GM12878 (cell line): ENCODE measurements at regions not wholly inside any gene's neighbourhood (a gene's known extent, or its start where the extent isn't known, plus 50 kb on each side); places are given as distances from the start of the nearest gene placed in this dataset.

ENCODE experiments used
- ATAC-seq: fragments of 200-7000 bp; cut with Tn5 transposase; 3 replicates; pipeline ENCODE4 v1.9.1; 2020; ENCODE audit warnings: mild to moderate bottlenecking, moderate library complexity
- BruUV-seq: library from RNA; stranded (reverse); fragments of 400-500 nt; replicated peaks from 2 replicates; lab custom pipeline; 2021; lab: Mats Ljungman, UMichigan
- CTCF ChIA-PET: fragments of 300-600 bp; sonication (Branson Sonifier 250); formaldehyde crosslinking; extraction: SDS; loops from one replicate; lab custom pipeline; 2021; ENCODE audit warnings: inconsistent platforms; lab: Yijun Ruan, JAX
- POLR2A ChIA-PET: fragments of 350-600 bp; formaldehyde crosslinking; extraction: SDS; loops from one replicate; lab custom pipeline; 2021; ENCODE audit warnings: inconsistent platforms; lab: Charles Lee
- RAD21 ChIA-PET: fragments of 300-600 bp; sonication (Branson Sonifier 250); formaldehyde crosslinking; loops from one replicate; lab custom pipeline; 2023; ENCODE audit warnings: antibody characterized with exemption; ENCODE audit not compliant: unreplicated experiment; lab: Charles Lee
- SMC1A ChIA-PET: fragments of 300-600 bp; sonication (Branson Sonifier 250); formaldehyde crosslinking; loops from one replicate; lab custom pipeline; 2023; ENCODE audit not compliant: unreplicated experiment, uncharacterized antibody; lab: Charles Lee
- DNase-seq: peaks from one replicate; pipeline ENCODE4 v3.0.0-alpha.2; 2011; ENCODE audit warnings: low read depth, low spot score
- FAIRE-seq: peaks from 3 replicates; lab custom pipeline; 2011; peaks lifted over from hg19 to GRCh38; lab: Jason Lieb, UNC
- H2AFZ ChIP-seq: 2 replicates; pipeline ENCODE4 v1.6.0; 2011; ENCODE audit warnings: low read depth, low read length, control low read depth; ENCODE audit not compliant: control insufficient read depth
- H3K27ac ChIP-seq: 2 replicates; pipeline ENCODE4 v1.5.1; 2011; ENCODE audit warnings: control low read depth; ENCODE audit not compliant: control insufficient read depth, insufficient read depth
- H3K27me3 ChIP-seq, 2 experiments: replicated peaks in 1 of 2; 2 replicates each; pipeline versions ENCODE4 v1.6.0 to v1.6.1; 2011; ENCODE audit warnings: low read length in 1 of 2; ENCODE audit not compliant: control insufficient read depth in 2 of 2, insufficient read depth in 2 of 2
- H3K36me3 ChIP-seq, 2 experiments: 2 replicates each; pipeline ENCODE4 v1.5.1; 2011; ENCODE audit warnings: low read length in 1 of 2; ENCODE audit not compliant: control insufficient read depth in 2 of 2, insufficient read depth in 2 of 2
- H3K4me1 ChIP-seq: 2 replicates; pipeline ENCODE4 v1.6.1; 2011; ENCODE audit warnings: mild to moderate bottlenecking, low read length, moderate library complexity, mixed read lengths; ENCODE audit not compliant: control insufficient read depth, insufficient read depth
- H3K4me2 ChIP-seq: 2 replicates; pipeline ENCODE4 v1.6.0; 2011; ENCODE audit warnings: control low read depth; ENCODE audit not compliant: control insufficient read depth, insufficient read depth
- H3K4me3 ChIP-seq: fragments of 200-600 bp; sonication (generic); 2 replicates; pipeline ENCODE4 v1.5.1; 2016
- H3K79me2 ChIP-seq: 2 replicates; pipeline ENCODE4 v1.6.0; 2011; ENCODE audit warnings: low read length; ENCODE audit not compliant: control insufficient read depth, insufficient read depth
- H3K9ac ChIP-seq: 2 replicates; pipeline ENCODE4 v1.8.0; 2011; ENCODE audit warnings: low read length, control low read depth, mixed read lengths; ENCODE audit not compliant: control insufficient read depth, insufficient read depth
- H3K9me3 ChIP-seq: replicated peaks from 3 replicates; pipeline ENCODE4 v1.5.1; 2011; ENCODE audit warnings: mild to moderate bottlenecking, low read length; ENCODE audit not compliant: control insufficient read depth, insufficient read depth
- H4K20me1 ChIP-seq: 2 replicates; pipeline ENCODE4 v1.6.0; 2011; ENCODE audit not compliant: control insufficient read depth, insufficient read depth
- CREB1 ChIP-seq: IDR thresholded peaks from 2 replicates; pipeline ENCODE4 v1.6.1; 2012; ENCODE audit warnings: low read depth, mild to moderate bottlenecking, inconsistent platforms
- MTA2 ChIP-seq: fragments of 450-650 bp; IDR thresholded peaks from 2 replicates; pipeline ENCODE4 v1.6.1; 2016; ENCODE audit warnings: low read depth, mild to moderate bottlenecking, moderate library complexity
- PAX5 ChIP-seq: IDR thresholded peaks from 2 replicates; pipeline ENCODE4 v1.6.1; 2011; ENCODE audit warnings: low read depth, low read length, borderline replicate concordance
- RAD21 ChIP-seq: IDR thresholded peaks from 2 replicates; pipeline ENCODE4 v1.6.1; 2011; ENCODE audit warnings: mild to moderate bottlenecking, low read depth, low read length, moderate library complexity; ENCODE audit not compliant: insufficient read depth
- RUNX3 ChIP-seq: IDR thresholded peaks from 2 replicates; pipeline ENCODE4 v1.6.1; 2012; ENCODE audit warnings: low read length, inconsistent platforms
- SPI1 ChIP-seq: IDR thresholded peaks from 2 replicates; pipeline ENCODE4 v1.6.1; 2011; ENCODE audit warnings: low read depth, mild to moderate bottlenecking, low read length, moderate library complexity, borderline replicate concordance; ENCODE audit not compliant: insufficient read depth
- YY1 ChIP-seq: IDR thresholded peaks from 2 replicates; pipeline ENCODE4 v1.6.1; 2011; ENCODE audit warnings: low read depth, mild to moderate bottlenecking, low read length
- ZBTB33 ChIP-seq: fragments of 450-650 bp; IDR thresholded peaks from 2 replicates; pipeline ENCODE4 v1.6.1; 2017; ENCODE audit warnings: mild to moderate bottlenecking
- WGBS: methylation state at CpG from one replicate; pipeline ENCODE4 v1.1.6; 2016; ENCODE audit warnings: low lambda C conversion rate; ENCODE audit not compliant: insufficient replicate concordance, insufficient coverage; ENCODE audit errors: missing lambda C conversion rate; 5-methylcytosine and 5-hydroxymethylcytosine counted together
- in situ Hi-C: fragments of 300-500 bp; cut with MboI; formaldehyde crosslinking; loops from 9 replicates; pipeline ENCODE4 v1.14.3; 2018; ENCODE audit warnings: mixed read lengths
- intact Hi-C: fragments of 100-400 bp; cut with micrococcal nuclease; formaldehyde crosslinking; loops from one replicate; pipeline ENCODE4 v1.14.2; 2022; ENCODE audit not compliant: unreplicated experiment

GRCh38 chr6:168865522-168865921, 388.1 kb downstream of the THBS2 start:
- in situ Hi-C loops (no loop called here), intact Hi-C loops (no loop called here)
- Histone ChIP-seq H3K36me3 (no peaks in the 10 kb centered on the region), H2AFZ (no peak overlapping the region), H3K4me2 (no peak overlapping the region), H3K4me1 (no peaks in the 10 kb centered on the region), H3K79me2 (no peaks in the 10 kb centered on the region), H3K9me3 (no peaks in the 10 kb centered on the region), H3K27me3 (no peaks in the 10 kb centered on the region), H3K27ac (no peak overlapping the region), H4K20me1 (no peaks in the 10 kb centered on the region), H3K4me3 (no peak overlapping the region), H3K9ac (no peak overlapping the region)
- 21% methylated on average over 4 of the region's 4 CpGs for WGBS
- FAIRE-seq, result no peak
- TF ChIP-seq SPI1 (no peak), CREB1 (no peak), PAX5 (no peak), RAD21 (no peak), RUNX3 (no peak), ZBTB33 (no peak), YY1 (no peak), MTA2 (no peak)
- no peak for DNase-seq
- ChIA-PET SMC1A (interaction anchor here (0.7 kb wide), 1 partner anchor 339 kb away, joined by 3 read pairs; no protein-coding TSS in a partner anchor), POLR2A (no interaction called here), CTCF (interaction anchor here (0.9 to 1.1 kb wide), 2 partner anchors 14 to 16 kb away, joined by 3 read pairs; no protein-coding TSS in a partner anchor), RAD21 (no interaction called here)
- no TSS peak for BruUV-seq
- no peak for ATAC-seq
